HG02642 (cell line): ENCODE measurements at regions not wholly inside any gene's neighbourhood (a gene's known extent, or its start where the extent isn't known, plus 50 kb on each side); places are given as distances from the start of the nearest gene placed in this dataset.

Experiments
- ATAC-seq: cut with Tn5 transposase; IDR thresholded peaks from one replicate; pipeline ENCODE4 v1.9.1; 2021; ENCODE audit warnings: mild to moderate bottlenecking; ENCODE audit not compliant: unreplicated experiment, poor library complexity

- no peak for ATAC-seq
Observed at GRCh38 chr1:221396526-221396925, 345.4 kb downstream of the DUSP10 start.

DNA sequence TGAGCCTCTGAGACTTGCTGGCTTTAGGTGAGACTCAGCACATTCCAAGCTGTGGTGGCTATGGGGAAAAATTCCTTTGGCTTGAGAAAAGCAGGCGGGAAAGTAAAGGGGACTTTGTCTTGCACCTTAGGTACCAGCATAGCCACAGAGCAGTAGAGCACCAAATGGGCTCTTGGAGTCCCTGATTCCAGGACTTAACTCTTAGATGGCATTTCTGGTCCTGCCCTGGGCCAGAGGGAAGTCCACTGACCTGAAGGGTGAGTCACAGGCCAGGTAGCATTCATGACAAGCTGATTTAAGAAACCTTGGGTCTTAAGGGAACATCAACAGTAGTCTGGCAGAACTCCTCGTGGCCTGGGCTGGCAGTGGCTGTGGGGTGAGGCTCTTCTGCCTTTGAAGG is 344.7 kb downstream of the DUSP10 start:
- no peak for ATAC-seq

DNA sequence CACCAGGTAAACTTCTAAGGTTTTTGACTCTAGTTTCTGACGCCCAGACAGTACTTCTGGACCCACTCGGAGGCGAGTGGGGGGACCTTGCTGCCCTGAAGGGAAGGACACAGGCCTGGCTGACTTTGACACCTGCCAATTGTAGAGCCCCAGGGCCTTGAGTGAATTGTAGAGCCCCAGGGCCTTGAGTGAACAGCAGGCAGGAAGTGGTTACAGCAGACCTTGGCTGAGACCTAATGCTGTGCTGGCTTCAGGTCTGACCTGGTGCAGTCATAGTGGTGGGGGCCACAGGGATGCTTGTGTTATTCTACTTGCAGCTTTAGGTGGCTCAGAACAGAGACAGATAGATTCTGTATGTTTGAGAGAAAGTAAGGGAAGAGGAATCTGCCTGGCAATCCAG is 344.3 kb downstream of the DUSP10 start:
- ATAC-seq: no peak

GRCh38 chr1:221405146-221405545 is 336.7 kb downstream of the DUSP10 start:
- ATAC-seq: no peak

GRCh38 chr1:221408117-221408803 is 333.6 kb downstream of the DUSP10 start:
- no peak for ATAC-seq

GRCh38 chr1:221411283-221411682 is 330.6 kb downstream of the DUSP10 start:
- no peak for ATAC-seq

- ATAC-seq: no peak
Observed at GRCh38 chr1:221414772-221415539, 326.9 kb downstream of the DUSP10 start.

DNA sequence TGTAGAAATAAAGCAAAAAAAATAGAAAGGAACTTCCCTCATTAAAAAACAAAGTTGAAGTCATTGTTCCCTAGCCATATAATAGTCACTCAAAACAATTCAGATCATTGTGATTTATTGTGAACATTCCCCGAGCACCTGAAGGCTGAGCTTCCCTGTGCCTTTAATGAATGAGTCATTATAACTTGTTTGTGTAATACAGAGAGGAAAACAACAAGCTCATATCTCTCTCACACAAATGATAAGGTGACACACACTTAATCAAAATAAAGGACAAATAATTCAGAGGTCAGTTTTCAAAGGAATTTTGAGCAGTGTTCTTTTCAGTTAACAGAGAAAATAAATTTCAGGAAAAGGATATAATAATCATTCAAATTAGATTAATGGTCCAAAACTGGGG is 326.2 kb downstream of the DUSP10 start:
- ATAC-seq: no peak

- no peak for ATAC-seq
Observed at GRCh38 chr1:221416142-221416541, 325.7 kb downstream of the DUSP10 start.

- no peak for ATAC-seq
Observed at GRCh38 chr1:221416723-221417122, 325.2 kb downstream of the DUSP10 start.

GRCh38 chr1:221418346-221418745 is 323.5 kb downstream of the DUSP10 start:
- ATAC-seq: no peak

DNA sequence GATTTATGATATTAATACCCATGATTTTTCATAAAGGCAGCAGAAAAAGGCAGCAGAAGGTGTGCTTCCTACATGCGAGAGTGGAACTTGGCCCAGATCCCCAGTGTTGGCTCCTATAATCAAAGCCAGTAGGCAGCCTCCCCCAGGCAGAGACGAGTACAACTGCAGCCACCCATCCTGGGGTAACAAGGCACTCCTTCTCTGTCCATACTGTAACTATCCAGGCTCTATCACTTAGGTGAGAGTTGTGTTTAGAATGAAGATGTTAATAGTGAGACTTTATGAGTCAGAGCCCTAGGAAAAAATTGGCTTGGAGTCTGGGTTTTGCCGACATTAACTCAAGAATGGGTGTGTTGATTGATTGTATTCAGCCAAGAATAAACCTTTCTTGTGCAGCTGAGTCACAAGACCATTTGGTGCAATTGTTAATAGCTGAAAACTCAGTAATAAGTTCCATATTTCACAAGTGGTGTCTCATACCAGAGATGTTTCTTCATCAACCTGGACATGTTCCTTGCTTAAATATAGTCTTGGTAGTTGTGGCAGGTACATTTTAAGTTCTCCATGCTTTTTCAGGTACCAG is 322.3 kb downstream of the DUSP10 start:
- ATAC-seq: no peak

DNA sequence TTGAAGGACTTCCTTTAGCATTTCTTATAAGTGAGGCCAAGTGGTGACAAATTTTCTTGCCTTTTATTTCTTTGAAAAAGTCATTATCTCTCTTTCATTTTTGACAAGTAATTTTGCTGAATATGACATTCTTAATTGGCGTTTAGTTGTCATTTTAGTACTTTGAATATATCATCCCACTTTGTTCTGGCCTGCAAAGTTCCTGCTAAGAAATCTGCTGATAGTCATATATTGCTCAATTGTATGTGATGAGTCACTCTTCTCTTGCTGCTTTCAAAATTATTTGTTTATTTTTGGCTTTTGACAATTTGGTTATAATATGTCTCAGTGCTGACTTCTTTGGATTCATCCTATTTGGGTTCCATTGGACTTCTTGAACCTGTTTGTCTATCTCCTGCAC is 312.6 kb downstream of the DUSP10 start:
- ATAC-seq: no peak

DNA sequence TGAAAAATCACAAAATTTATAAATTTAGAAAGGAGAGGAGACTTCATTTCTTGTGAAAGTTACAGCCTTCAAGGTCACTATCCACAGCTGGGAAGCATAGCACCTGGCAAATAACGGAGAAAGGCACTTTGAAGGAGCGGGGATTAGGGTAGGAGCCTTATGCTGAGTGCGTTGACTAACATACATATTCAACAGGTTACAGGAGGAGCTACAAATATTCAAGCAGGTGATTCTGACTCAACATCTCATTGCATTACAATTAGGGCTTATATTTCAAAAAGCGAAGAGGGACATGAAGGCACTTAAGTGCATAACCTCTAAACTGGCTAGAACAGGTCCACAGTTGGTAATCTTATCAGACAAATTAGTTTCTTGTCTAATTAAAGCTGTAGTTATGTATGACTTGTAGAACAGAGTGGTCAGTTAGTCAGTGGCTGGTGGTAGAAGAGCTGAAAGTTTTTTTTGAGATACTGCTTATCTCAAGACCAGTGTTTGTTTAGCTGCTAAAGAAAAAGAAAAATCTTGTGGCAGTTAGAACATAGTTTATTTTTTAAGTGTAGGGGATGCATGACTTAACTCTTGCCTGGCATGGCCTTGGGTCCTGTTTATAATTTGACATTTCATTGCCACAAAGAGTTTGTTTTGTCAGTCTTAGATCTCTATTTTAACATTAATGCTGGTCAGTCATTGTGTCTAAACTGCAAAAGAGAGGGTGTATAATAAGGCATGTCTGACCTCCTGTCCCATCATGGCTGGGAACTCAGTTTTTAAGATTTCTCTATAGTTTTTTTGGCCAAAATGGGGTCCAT is 311.5 kb downstream of the DUSP10 start:
- ATAC-seq: no peak

DNA sequence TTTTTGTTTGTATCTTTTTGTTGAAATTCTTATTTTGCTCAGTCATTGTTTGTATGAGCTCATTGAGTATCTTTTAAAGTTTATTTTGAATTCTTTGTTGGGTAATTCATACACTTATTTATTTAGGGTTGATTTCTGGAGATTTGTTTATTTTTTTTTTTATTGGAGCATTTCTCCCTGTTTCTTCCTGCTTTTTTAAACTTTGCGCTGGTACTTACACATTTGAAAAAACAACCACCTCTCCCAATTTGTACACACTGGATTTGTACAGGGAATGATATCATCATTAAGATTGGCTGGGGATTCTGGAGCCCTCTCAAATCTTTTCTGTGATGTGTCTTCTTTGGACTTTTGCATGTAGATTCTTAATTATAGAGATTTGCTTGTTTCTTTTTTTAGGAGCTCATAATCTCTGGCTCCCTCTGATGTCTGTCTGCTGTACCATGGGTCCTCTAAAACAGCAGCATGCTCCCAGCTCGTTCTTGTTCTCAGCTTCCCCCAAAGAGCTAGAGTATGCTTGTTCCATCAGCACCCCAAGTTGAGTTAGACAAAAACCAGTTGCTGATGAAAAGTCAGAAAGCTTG is 310.7 kb downstream of the DUSP10 start:
- no peak for ATAC-seq

DNA sequence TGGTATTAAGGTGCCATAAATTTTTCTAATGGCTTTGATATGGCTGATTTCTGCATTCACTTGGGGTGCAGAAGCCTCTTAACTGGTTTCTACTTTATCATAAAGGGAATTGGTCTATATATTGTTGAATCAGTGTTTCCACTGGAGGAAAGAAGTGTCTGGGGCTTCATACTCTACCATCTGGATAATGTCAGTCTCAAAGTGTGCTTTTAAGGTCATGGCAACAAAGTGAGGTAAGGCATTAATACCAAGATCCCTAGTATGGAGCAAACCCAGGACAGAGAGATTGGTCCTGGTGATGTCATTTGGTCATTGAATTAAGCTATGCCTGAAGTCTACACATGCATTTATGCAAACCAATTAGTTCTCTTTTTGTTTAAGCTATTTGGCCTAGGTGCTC is 309.9 kb downstream of the DUSP10 start:
- no peak for ATAC-seq

DNA sequence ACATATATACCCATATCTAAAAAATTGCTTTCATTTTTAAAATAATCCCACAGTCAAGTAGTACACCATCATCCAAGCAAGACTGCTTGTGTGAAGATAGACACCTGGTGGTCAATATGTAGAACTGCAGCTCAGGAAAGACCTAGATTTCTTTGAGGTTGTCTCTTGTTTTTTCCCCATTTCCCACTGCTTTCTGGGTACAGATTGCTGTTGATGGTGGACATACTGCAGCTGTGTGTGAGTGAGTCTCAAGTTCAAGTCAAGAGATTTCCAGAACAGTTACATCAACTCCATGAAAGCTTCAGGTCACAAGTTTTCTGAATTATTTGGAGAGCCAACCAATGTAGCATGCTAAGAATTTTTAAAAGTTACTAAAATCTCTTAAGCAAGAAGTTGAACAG is 306.4 kb downstream of the DUSP10 start:
- peak; percentile 64 for ATAC-seq

- ATAC-seq: no peak
Observed at GRCh38 chr1:221437171-221437570, 304.7 kb downstream of the DUSP10 start.

DNA sequence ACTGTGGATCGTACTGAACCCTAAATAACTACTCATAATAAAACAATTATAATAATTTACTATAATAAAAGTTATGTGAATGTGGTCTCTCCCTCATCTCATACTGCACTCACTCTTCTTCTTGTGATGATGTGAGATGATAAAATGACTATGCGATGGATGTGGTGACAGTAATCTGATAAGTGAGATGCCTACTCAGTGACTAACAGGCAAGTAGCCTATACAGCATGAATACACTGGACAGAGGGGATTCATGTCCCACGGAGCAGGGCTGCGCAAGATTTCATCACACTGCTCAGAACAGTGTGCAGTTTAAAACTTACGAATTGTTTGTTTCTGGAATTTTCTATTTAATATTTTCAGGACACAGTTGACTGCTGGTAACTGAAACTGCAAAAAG is 304.0 kb downstream of the DUSP10 start:
- ATAC-seq: no peak

GRCh38 chr1:221439008-221439746 is 302.7 kb downstream of the DUSP10 start:
- ATAC-seq: peak; percentile 85
